Panc1 (cell line): ENCODE measurements at regions not wholly inside any gene's neighbourhood (a gene's known extent, or its start where the extent isn't known, plus 50 kb on each side); places are given as distances from the start of the nearest gene placed in this dataset.

Source experiments
- ATAC-seq: fragments of 200-7000 bp; cut with Tn5 transposase; 2 replicates; pipeline ENCODE4 v1.9.1; 2020; ENCODE audit warnings: mild to moderate bottlenecking, moderate library complexity
- BruUV-seq: library from RNA; stranded (reverse); fragments of 400-500 nt; replicated peaks from 2 replicates; lab custom pipeline; 2021; lab: Mats Ljungman, UMichigan
- CTCF ChIA-PET: fragments of 300-600 bp; sonication (Branson Sonifier 250); formaldehyde crosslinking; loops from one replicate; lab custom pipeline; 2022; ENCODE audit warnings: antibody characterized with exemption; lab: Charles Lee
- POLR2A ChIA-PET: fragments of 300-600 bp; sonication (Branson Sonifier 250); formaldehyde crosslinking; loops from one replicate; lab custom pipeline; 2022; ENCODE audit warnings: antibody characterized with exemption; lab: Charles Lee
- DNase-seq: peaks from one replicate; pipeline ENCODE4 v3.0.0-alpha.2; 2010; ENCODE audit warnings: low read depth, low spot score
- H3K27ac ChIP-seq: 2 replicates; pipeline ENCODE4 v1.5.1; 2011; ENCODE audit warnings: mild to moderate bottlenecking, low read length, inconsistent platforms
- H3K27me3 ChIP-seq: fragments of 200-500 bp; sonication (Bioruptor generic); 2 replicates; pipeline ENCODE4 v1.6.0; 2014; ENCODE audit warnings: low read length, inconsistent platforms; ENCODE audit not compliant: control insufficient read depth, insufficient read depth
- H3K36me3 ChIP-seq: fragments of 200-500 bp; sonication (Bioruptor generic); 2 replicates; pipeline ENCODE4 v1.5.1; 2014; ENCODE audit warnings: inconsistent platforms, mild to moderate bottlenecking, low read length, moderate library complexity; ENCODE audit not compliant: control insufficient read depth, insufficient read depth
- H3K4me1 ChIP-seq: 2 replicates; pipeline ENCODE4 v1.5.1; 2011; ENCODE audit warnings: inconsistent platforms, mild to moderate bottlenecking, low read length, moderate library complexity; ENCODE audit not compliant: control insufficient read depth, insufficient read depth
- H3K4me3 ChIP-seq, 2 experiments: 2 replicates each; pipeline ENCODE4 v1.5.1; 2011 to 2012; ENCODE audit warnings: low read depth in 2 of 2, low read length in 2 of 2, mild to moderate bottlenecking in 2 of 2, inconsistent platforms in 1 of 2, moderate library complexity in 1 of 2
- H3K9me3 ChIP-seq: fragments of 200-500 bp; sonication (Bioruptor generic); 2 replicates; pipeline ENCODE4 v1.5.1; 2014; ENCODE audit warnings: low read depth, mild to moderate bottlenecking, inconsistent platforms, low read length, moderate library complexity; ENCODE audit not compliant: control insufficient read depth, insufficient read depth
- CTCF ChIP-seq: fragments of 450-650 bp; IDR thresholded peaks from 2 replicates; pipeline ENCODE4 v1.5.1; 2017; ENCODE audit warnings: mild to moderate bottlenecking
- POLR2AphosphoS5 ChIP-seq: IDR thresholded peaks from 2 replicates; pipeline ENCODE4 v1.6.1; 2012; ENCODE audit warnings: mild to moderate bottlenecking, low read depth, low read length, moderate library complexity
- SIN3A ChIP-seq: IDR thresholded peaks from 2 replicates; pipeline ENCODE4 v1.6.1; 2012; ENCODE audit warnings: low read depth, mild to moderate bottlenecking, low read length, moderate library complexity, borderline replicate concordance; ENCODE audit not compliant: insufficient read depth
- TCF7L2 ChIP-seq: IDR thresholded peaks from 2 replicates; pipeline ENCODE4 v1.6.1; 2011; ENCODE audit warnings: mild to moderate bottlenecking, low read depth, low read length, inconsistent platforms
- in situ Hi-C: cut with HindIII; loops from 2 replicates; pipeline ENCODE4 v1.10.0; 2016; ENCODE audit warnings: low sequenced_read_pairs, low pct_unique_long_range_greater_than_20kb
- intact Hi-C: fragments of 100-400 bp; cut with micrococcal nuclease; formaldehyde crosslinking; loops from one replicate; pipeline ENCODE4 v1.10.0; 2022; ENCODE audit not compliant: unreplicated experiment
- TF ChIP-seq, protein P1 (sequence below), 2 experiments: IDR thresholded peaks; 2 replicates each; pipeline ENCODE4 v1.6.1; 2011 to 2012; ENCODE audit warnings: low read depth in 2 of 2, control low read depth in 1 of 2, low read length in 1 of 2, mild to moderate bottlenecking in 1 of 2, moderate library complexity in 1 of 2; ENCODE audit not compliant: insufficient read depth in 1 of 2

- no peak for ATAC-seq
- TF ChIP-seq, protein P1, sequence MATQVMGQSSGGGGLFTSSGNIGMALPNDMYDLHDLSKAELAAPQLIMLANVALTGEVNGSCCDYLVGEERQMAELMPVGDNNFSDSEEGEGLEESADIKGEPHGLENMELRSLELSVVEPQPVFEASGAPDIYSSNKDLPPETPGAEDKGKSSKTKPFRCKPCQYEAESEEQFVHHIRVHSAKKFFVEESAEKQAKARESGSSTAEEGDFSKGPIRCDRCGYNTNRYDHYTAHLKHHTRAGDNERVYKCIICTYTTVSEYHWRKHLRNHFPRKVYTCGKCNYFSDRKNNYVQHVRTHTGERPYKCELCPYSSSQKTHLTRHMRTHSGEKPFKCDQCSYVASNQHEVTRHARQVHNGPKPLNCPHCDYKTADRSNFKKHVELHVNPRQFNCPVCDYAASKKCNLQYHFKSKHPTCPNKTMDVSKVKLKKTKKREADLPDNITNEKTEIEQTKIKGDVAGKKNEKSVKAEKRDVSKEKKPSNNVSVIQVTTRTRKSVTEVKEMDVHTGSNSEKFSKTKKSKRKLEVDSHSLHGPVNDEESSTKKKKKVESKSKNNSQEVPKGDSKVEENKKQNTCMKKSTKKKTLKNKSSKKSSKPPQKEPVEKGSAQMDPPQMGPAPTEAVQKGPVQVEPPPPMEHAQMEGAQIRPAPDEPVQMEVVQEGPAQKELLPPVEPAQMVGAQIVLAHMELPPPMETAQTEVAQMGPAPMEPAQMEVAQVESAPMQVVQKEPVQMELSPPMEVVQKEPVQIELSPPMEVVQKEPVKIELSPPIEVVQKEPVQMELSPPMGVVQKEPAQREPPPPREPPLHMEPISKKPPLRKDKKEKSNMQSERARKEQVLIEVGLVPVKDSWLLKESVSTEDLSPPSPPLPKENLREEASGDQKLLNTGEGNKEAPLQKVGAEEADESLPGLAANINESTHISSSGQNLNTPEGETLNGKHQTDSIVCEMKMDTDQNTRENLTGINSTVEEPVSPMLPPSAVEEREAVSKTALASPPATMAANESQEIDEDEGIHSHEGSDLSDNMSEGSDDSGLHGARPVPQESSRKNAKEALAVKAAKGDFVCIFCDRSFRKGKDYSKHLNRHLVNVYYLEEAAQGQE (IDR thresholded peaks at IDR 0.05; ENCODE audit: insufficient read depth in 1 of 2, low read depth in 2 of 2, low read length in 1 of 2), result no peak
- no peak for TF ChIP-seq CTCF
- TF ChIP-seq POLR2AphosphoS5, result no peak
- TF ChIP-seq SIN3A, result no peak
- TF ChIP-seq TCF7L2, result no peak
- intact Hi-C loops (no loop called here), in situ Hi-C loops (no loop called here)
- H3K27me3 ChIP-seq, result no peaks in the 10 kb centered on the region
- H3K27ac ChIP-seq, result no peak overlapping the region
- H3K36me3 ChIP-seq, result no peaks in the 10 kb centered on the region
- no peak for DNase-seq
- ChIA-PET POLR2A (no interaction called here), CTCF (no interaction called here)
- H3K4me1 ChIP-seq, result no peaks in the 10 kb centered on the region
- no TSS peak for BruUV-seq
- no peak overlapping the region for H3K4me3 ChIP-seq
- no peaks in the 10 kb centered on the region for H3K9me3 ChIP-seq
These were observed 70.2 kb upstream of the IL12B start for GRCh38 chr5:159400476-159400875.

DNA sequence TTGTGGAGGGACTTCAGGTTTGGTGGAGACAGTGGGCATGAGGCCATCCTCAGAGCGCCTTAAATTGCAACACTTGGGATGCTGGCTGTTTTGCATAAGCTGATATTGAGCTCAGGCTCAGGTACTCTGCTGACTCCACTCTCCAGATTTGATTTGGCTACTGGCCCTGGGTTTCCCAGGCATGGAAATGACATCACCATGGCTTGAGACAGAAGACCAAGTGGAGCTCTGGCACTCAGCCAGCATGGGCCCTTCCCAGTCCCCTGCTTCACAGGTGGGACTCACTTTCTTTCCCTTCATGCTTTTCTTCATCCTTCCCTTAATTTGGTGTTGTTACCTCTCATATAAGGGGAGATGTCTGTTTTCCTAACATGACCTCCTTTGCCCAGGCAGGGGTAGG is 72.0 kb upstream of the IL12B start:
- in situ Hi-C loops (no loop called here), intact Hi-C loops (no loop called here)
- no peaks in the 10 kb centered on the region for H3K27me3 ChIP-seq

More for the DNA sequence above, 72.0 kb upstream of the IL12B start:
- no peak for DNase-seq
- BruUV-seq, result no TSS peak
- TF ChIP-seq, protein P1 (IDR thresholded peaks at IDR 0.05; ENCODE audit: insufficient read depth in 1 of 2, low read depth in 2 of 2, low read length in 1 of 2), result no peak
- TF ChIP-seq TCF7L2 (no peak), CTCF (no peak), POLR2AphosphoS5 (no peak), SIN3A (no peak)
- Histone ChIP-seq H3K9me3 (no peaks in the 10 kb centered on the region), H3K4me1 (no peaks in the 10 kb centered on the region), H3K4me3 (no peak overlapping the region), H3K27ac (no peak overlapping the region), H3K36me3 (no peaks in the 10 kb centered on the region)
- CTCF ChIA-PET, result no interaction called here
- ATAC-seq, result no peak
- POLR2A ChIA-PET, result no interaction called here
